GM18519 (cell line): ENCODE measurements at regions not wholly inside any gene's neighbourhood (a gene's known extent, or its start where the extent isn't known, plus 50 kb on each side); places are given as distances from the start of the nearest gene placed in this dataset.

Experiments used
- ATAC-seq: cut with Tn5 transposase; IDR thresholded peaks from one replicate; pipeline ENCODE4 v1.9.1; 2021; ENCODE audit warnings: mild to moderate bottlenecking, moderate library complexity; ENCODE audit not compliant: unreplicated experiment, low FRiP score

GRCh38 chr9:90001747-90002146 lies 396.9 kb downstream of the GADD45G start:
- no peak for ATAC-seq

GRCh38 chr9:90002397-90003271 lies 397.8 kb downstream of the GADD45G start:
- no peak for ATAC-seq

DNA sequence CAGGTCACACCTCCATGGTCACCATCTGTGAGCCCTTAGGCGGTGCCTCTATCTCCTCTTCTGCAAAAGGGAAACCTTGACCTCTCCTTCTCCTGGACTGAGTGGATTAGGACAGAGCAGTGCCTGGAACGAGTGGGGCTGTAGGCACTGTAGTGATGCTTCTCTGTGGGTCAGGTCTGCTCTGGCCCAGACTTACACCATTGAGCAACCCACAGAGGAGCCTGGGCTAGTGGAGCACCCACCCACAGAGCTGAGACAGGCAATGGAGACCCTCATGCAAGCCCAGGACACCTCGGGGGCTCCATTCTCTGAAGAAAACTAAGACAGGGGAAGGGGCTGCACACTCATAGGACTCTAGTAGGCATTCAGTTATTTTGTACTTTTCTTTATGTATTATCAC lies 400.6 kb downstream of the GADD45G start:
- ATAC-seq = no peak

GRCh38 chr9:90007516-90008440 lies 403.0 kb downstream of the GADD45G start:
- ATAC-seq = no peak

GRCh38 chr9:90009447-90009846 lies 404.6 kb downstream of the GADD45G start:
- ATAC-seq = no peak

- ATAC-seq = no peak
These were observed 406.0 kb downstream of the GADD45G start for GRCh38 chr9:90010793-90011192.

- ATAC-seq = no peak
These were observed 408.1 kb downstream of the GADD45G start for GRCh38 chr9:90012949-90013348.

DNA sequence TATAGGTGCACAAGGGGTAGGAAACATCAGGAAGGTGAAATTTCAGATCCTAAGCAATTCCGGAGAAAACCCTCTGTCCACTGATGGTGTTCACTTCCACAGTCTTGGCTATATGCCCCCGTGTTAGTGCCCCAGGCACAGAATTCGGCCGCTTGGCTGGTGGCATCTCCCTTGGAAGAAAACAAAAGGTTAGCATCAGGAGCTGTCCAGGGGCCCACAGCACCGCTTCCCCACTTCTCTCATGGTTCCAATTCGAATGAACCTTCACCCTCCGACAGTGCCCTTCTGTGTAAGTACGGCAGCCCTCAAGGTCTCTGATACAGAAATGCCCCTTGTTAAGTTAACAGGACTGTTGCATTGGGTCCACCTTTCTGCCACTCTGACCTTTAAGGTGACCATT lies 409.0 kb downstream of the GADD45G start:
- no peak for ATAC-seq

GRCh38 chr9:90014421-90014820 lies 409.6 kb downstream of the GADD45G start:
- ATAC-seq = no peak

DNA sequence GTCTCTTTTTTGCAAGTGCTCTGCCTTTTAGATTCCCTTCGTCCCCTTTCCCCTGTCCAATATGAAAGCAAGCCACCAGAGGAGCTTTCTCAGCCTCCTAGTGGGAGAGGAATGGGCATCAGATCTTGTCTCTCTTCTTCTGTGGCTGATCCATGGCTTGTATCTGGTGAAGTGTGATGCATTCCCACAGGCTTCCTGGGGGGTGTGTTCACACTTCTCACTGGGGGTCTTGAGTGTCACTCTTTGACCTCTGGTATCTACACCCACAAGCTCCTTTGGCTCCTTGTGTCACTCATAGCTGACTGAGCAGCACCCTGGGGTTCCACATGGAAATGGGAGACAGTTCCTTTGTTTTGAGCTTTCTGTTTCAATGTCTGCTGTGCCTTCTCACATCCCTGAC lies 411.5 kb downstream of the GADD45G start:
- ATAC-seq = no peak

DNA sequence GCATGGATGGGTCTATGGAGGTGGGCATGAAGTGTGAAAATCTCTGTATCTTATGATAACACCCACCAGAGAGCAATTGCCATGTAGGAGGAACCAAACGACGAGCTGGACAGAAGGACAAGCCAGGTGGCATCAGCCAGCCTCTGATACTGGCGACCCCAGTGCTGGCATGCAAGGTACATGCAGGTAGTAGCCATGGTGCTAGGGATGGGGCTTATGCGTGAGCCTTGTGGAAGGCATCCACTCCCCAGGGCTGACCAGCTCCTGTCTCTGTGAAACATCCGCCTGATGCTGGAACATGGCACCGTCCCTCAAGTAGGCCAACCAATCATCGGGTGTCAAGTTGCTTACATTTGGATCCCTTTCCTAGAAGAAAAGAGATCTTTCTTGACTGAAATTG lies 412.9 kb downstream of the GADD45G start:
- ATAC-seq = no peak

DNA sequence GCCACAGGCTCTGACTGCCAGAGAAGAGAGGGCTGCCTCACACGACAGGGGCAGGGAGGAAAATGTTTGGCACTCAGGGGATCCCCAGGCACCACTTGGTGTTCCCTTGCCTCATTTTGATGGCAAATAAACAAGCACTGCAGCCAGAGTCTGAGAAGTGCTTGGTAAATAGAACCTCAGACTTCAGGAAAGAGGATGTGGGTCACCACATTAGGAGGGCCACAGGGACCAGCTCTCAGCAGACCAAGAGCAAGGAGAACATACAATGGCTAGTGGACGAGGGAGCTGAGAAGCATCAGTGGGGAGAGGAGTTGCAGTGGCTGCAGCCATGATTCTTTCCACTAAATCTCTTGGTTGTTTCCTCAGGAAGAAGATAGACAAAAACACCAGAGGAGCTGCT lies 413.9 kb downstream of the GADD45G start:
- ATAC-seq = no peak

- ATAC-seq = no peak
These were observed 414.8 kb downstream of the GADD45G start for GRCh38 chr9:90019626-90020025.

DNA sequence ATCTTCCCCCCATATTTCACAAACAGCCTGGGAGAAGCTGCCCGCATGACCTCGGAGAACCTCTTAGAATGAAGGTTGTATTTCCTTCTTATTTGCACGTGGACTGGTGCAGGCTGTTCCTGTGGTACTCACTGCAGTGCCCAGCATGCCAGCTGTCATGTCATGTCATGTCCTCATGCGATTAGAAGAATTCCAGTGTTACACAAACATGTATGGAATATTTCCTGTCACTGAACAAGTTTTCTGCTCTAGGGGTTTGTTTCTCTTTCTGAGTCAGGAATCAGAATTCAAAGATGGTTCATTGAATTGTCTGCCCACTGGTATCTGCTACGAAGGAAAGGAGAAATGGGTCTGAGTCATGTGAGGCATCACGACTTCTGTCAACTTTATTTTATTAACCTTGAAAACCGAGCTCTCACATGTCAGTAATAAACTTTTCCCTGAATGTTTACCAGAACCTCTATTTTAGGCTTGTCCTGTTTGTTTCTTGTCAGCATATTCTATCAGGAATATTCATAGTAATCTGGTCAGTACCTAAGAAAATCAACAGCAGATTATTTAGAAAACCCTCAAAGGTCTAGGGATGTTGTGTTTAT lies 415.6 kb downstream of the GADD45G start:
- no peak for ATAC-seq

- no peak for ATAC-seq
These were observed 416.5 kb downstream of the GADD45G start for GRCh38 chr9:90021216-90021906.

DNA sequence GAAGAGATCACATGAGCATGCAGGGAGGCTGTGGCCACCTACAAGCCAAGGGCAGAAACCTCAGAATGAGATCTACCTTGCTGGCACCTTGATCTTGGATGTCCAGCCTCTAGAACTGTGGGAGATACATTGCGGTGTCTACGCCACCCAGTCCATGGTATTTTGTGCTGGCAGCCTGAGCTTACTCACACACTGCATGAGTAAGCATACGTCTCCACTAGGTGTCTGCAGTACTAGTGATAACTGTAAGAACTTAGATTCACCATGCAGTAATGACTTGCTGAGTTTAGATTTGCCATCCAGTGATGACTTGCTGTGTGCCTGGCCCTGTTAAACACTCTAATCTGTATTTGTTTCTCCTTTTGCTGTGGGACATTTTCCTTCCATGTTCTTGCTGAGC lies 417.7 kb downstream of the GADD45G start:
- no peak for ATAC-seq

DNA sequence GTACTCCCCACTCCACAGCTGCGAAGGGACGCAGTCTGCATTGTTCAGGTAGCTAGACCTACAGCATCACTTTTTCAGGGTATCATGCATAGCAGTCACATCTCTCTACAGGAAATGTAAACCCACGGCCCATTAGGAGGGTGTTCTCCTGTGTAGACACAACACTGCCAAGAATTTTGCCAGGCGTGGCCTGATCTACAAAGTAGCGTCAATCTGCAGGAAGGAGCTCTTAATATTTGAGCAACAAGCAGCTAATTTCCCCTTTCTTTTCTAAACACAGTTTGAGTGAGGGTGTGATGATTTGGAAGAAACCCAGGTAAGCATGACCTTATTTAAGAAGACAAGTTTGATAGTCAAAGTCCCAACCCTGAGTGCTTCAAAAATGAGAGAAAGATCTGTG lies 419.0 kb downstream of the GADD45G start:
- ATAC-seq = no peak

- no peak for ATAC-seq
These were observed 419.6 kb downstream of the GADD45G start for GRCh38 chr9:90024409-90024808.

DNA sequence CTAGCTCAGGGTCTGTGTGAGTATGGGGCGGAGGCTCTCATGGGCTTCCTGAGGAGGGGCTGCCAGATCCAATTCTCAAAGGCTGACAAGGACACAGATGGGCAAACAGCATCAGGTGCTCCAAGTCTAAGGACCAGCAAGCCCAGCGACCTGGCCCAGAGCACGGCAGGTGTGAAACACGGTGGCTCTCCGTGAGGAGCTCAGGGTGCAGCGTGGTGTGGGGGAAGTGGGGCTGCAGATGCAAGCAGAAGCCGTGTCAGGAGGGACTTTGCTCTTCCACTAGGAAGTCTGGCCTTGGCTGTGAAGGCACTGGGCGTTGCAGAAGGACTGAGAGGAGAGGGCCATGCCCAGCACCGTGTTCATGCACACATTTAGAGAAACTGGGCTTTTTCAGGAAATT lies 420.0 kb downstream of the GADD45G start:
- ATAC-seq = no peak

GRCh38 chr9:90025816-90026215 lies 421.0 kb downstream of the GADD45G start:
- no peak for ATAC-seq
